GM18502 (cell line): ENCODE measurements at regions not wholly inside any gene's neighbourhood (a gene's known extent, or its start where the extent isn't known, plus 50 kb on each side); places are given as distances from the start of the nearest gene placed in this dataset.
"Not testable (repeated sequence)": the region's sequence is repeated elsewhere in the genome, so short reads cannot be mapped to it uniquely, and the experiment has no call there.

Experiments used
- ATAC-seq: cut with Tn5 transposase; IDR thresholded peaks from one replicate; pipeline ENCODE4 v1.9.1; 2021; ENCODE audit warnings: mild to moderate bottlenecking; ENCODE audit not compliant: unreplicated experiment, poor library complexity

DNA sequence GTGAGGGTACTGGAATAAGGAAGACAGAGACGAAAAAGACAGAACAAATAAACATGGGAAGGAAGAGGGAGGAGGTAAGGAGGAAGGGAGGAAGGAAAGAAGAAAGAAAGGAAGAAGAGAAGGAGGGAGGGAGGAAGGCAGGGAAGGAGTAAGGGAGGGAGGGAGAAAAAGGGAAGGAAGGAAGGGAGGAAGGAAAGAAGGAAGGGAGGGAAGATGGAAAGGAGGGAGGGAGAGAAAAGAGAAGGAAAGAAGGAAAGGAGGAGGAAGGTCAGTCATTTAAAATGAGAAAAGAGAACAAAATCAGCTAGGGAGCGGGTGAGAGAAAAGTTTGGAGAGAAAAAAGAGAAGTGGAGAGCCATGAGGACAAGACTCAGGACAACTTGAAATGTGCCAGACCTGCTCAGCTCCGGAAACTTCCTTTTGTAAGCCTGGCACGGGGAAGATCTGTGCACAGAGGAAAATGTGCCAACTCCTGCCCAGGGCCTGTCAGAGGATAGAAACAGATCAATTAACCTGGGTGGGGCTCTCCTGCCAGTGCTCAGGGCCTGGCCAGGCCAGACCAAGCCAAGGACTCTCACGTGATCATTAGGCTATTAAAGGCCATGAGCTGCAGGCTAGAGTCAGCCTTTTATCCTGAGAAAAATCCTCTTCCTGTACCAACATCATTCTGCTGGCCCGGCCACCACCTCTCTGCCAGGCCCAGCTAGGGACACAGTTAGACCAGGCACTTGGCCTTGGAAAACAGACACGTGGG lies 50.1 kb upstream of the BCL6 start:
- no peak for ATAC-seq

DNA sequence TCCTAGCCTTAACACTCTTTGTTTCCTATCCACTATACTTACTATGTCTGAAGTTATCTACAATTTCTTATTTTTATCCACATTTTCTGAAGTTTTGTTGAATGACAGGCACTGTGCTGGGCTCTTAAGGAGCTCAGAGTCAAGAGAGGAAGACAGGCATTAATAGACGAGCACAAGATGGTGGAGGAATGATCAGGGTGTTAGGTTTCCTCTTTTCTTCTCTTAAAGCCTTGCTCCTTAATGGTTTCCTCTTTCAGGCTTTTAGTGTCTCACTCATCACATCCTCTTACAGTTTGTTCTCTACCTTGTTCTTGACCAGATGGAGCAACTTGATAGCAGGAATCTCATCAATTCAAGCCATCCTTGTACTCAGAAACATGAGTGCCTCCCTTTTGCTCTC lies 52.9 kb upstream of the BCL6 start:
- no peak for ATAC-seq

DNA sequence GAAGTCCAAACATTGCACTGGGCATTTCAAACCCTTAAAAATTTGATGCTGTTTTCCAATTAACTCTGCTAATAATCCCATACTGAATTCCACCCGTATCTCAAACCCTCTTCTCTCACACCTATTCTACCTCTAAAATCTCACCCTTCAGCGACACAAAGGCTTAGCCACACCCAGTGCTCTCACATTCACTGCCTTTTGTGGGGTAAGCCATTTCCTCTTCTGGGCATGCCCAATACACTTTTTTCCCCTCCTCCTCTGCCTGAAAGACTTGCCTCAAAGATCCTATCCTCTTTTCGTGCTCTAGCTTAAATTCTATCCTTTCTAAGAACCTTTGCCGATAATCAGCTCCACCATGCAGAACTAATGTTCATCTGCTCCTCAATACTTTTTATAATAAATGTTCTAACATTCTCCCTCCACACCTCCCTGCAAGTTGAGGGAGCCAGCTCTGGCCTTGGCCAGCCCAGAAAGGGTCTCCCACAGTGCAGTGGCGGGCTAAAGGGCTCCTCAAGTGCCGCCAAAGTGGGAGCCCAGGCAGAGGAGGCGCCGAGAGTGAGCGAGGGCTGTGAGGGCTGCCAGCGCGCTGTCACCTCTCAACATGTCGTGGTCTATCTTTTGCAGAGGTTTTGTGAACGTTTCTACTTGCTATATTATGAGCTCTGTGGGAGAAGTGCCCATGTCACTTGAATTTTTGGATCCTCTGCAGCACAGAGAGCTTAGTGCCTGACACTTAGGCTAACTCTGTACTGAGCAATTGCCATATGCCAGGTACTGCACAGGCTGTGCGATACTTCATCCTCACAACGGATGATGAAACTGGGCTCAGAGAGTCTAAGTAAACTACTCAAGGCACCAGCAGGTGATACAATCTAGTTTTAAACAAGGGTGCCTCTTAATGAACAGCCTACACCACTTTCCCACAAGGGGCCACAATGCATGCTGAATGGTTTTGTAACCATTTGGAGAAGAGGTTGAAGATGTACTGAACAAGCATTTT lies 53.6 kb upstream of the BCL6 start:
- no peak for ATAC-seq

DNA sequence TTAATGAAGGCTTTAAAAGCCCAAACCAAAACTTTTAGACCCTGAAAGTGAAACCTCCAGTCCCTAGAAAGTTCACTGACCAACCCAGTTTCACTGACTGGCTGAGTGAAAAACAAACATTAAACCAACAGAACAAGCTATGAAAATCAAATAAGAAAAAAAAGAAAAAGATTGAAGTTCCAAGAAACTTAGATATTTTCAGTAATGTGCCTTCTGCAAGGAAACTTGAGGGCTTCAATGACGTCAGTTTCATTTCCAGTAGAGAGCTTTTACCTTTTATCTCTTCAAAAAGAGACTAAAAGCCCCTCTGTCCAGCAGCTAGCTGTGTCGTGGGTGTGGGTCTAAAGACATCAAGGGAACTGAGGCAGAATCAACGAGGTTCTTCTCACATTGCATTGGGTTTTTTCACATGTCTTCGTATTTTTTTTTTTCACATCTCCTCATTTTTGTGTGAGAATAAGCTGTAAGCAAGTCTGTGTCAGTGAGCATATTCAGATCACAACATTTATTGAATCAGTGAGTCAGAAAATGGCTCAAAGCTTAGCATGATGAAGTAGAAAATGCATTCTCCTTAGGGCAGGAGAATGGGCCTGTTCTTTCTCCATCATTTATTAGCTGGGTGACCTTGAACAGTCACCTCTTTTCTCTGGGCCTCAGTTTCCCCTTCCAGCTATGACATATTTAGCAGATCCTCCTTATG lies 54.8 kb upstream of the BCL6 start:
- peak; percentile 37 for ATAC-seq

DNA sequence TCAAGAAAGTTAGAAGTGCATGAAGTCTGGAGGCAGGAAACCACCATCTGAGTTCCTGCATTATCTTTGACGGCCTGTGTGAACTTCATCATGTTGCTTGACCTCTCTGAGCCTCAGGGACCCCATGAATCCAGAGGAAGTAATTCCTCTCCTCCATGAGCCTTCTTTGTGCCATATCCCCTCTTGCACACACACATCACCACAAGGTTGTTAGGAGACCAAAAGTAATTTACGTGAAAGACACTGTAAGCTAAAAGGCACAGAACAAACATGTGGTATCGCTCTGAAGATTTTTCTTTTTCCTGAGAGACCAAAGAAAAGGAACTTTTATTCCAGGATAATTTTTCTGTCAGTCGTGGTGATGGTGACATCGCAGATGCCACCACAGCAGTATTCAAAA lies 55.9 kb upstream of the BCL6 start:
- no peak for ATAC-seq

DNA sequence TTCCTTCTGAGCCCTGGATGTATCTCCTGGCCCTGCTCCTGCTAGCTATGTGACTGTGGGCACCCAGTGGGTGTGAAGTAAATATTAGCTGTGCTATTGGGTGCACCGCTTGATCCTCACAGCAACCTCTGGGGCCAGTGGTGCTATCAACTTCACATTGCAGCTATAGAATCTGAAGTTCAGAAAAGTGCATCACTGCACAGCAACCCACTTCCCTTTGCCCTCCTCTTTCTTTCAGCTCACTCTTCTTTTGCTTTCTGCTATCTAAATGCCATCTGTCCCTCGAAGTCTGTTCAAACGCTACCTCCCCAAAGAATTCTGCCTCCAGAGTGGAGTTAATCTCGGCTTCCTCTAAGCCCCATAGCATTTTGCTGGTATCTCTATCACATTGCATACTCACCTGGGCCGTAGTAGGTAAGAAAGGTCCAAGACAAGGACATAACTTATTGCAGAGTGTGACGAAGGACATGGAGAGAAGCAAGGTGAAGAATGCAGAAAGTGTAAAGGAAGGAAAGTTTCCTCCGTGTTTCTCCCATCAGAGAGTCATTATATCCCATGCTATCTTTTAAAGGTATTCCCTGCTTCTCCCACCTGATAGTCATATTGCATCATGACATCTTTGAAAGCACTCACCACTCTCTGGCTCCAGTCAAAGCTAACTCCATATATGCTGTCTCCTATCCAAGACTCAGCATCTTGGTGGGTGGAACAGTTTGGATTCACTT lies 57.1 kb upstream of the BCL6 start:
- ATAC-seq = no peak

DNA sequence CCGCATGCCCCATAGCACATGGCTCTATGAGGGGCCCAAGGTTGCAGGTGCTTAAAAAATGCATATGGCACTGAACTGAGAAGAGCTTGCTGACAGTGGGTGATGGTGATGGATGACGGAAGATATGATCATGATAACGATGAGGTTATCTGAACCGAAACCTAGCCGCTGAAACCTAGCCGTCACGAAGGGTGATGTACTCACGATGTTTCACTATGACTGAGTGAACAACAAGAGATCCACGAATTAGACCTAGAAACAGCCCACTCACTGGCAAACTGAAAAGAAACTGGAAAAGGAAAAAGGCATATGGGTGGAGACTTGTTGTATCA lies 57.6 kb upstream of the BCL6 start:
- ATAC-seq = peak; percentile 93

DNA sequence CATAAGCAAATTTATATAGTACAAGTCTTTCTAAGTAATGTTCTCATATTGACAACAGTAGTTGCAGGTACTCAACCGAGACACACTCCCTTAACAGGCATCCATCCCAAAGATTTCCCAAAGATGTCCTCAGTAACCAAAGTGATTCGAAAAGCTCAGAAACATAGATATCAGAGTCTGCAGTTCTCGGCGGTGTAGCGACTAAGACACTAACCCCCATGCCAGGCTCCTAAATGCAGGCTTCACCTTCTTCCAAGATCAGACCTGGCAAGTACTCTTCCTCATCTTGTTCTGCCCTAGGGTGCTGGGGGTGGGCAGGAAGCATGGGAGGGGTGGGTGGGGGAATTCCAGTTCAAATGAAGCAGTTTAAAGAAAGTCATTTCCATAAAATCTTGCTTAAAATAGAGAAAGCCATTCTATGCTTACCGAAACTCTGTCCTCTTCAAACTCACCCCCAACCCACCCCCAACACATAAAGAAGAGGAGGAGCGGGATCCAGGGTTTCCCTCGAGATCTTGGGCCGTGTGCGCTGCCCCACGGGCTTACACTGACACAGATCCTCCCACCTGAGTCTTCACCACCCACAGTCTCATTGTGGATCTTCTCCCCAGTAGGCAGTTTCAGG lies 59.0 kb upstream of the BCL6 start:
- ATAC-seq = no peak

DNA sequence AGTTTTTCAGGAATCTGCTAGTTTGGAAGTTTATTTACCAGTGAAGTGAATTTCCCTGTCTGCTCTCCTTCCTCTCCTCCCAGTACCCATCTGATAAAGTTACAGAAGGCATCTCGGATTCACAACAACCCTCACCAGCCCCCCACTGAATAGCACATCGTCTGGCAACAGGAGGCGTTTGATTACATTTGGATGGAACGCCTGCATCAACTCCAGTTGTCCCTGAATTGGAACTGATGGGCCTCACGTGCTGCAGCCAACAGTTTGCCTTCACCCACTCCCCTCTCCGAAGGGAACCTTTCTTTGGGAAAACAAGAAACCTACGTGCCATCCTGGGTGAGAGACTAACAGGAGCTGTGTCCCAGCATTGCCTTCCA lies 59.5 kb upstream of the BCL6 start:
- no peak for ATAC-seq

DNA sequence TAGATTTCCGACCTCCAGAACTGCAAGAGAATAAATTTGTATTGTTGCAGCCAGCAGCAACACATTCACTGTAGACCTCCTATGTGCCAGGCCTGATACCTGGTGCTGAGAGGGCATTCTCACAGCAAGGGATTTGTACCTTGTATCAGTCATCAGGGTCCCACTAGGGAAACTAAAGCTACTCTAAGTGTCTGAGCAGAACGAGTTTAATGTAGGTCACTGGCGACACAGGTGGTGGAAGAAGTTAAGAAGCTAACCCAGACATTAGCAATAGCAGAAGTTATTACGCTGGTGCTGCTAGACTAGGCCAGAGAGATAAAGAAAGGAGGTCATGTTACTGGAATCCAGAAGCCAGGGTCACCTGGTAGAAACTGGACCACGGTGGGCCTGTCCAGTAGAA lies 60.5 kb upstream of the BCL6 start:
- ATAC-seq = no peak

DNA sequence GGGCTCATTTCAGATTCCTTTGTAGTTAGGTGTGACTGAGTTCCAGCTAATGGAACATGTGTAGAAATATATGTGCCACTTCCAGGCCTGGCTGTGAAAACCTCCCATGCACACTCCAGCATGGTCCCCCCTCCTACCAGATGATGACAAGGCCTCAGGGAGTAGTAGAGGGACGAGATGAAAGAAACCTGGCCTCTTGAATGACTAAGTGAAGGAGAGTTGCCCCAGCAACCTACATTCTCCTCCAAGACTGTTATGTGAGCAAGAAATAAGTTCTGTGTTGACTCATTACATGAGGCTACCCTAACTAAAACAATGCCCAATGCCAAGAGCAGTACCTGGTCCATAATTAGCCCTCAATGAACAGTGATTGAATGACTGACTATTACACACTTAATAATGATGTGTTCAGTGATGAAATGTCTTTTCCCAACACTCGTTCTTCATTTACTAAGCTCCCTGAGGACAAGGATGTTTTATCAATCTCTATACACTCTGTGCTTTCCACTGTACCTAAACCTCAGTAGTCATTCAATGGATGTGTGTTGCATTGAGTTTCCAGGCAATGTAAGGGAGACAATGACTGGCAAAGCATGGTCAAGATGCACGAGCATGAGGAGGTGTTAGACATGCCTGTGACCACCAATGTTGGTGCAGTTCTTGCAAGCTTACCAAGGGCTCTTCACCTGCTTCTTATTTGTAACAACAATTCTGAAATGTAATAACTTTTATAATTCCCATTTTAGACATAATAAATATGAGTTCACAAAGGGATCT lies 62.0 kb upstream of the BCL6 start:
- peak; percentile 33 for ATAC-seq

DNA sequence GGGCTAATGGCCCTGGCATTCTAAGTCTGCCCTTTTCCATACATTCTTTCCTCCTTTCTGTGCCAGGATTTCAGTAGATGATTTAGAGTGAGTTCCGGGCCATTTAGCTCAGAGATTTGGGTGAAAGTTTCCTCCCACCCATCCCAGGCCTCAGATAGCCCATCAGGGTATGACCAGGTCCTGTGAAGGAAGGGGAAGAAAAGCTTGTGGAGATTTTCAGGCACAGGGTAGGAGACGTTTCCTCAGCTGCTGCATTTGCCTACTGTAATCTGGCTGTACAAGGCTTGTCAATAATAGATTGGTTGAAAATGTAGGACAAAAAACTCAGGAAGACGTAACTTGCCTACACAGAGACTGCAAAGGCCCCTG lies 63.2 kb upstream of the BCL6 start:
- no peak for ATAC-seq

DNA sequence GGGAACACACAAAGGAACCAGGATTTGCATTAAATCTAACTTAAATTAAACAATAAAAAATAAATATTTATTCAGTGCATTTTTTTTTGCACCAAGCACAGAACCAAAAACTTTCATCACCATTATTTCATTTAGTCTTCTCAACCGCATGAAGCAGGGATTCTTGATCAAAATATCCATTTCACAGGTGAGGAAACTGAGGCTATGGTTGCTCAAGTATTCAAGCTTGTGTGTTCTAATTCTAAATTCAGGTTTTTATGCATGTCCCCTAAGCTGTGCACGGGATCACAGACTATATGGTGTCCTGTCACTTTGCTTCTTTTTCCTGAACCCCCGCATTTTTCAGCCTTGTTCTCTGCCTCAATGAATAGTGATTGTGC lies 64.3 kb upstream of the BCL6 start:
- ATAC-seq = no peak

DNA sequence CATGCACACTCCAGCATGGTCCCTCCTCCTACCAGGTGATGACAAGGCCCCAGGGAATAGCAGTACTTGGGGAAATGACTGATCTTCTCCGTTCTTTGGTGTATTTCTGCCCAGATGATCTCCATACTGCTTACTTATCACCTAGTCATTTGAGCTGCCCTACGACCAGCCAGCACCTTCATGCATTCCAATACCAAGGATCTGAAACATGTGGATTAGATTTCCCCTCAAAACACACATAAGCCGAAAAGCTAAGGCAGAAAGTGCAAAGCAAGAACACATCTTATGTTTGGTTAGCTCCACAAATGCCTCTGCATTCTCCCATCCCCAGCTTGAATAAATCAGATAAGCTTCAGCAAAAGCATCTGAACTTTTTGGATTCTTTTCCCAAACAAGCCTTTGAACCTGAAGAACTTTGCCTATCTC lies 64.8 kb upstream of the BCL6 start:
- ATAC-seq = no peak

DNA sequence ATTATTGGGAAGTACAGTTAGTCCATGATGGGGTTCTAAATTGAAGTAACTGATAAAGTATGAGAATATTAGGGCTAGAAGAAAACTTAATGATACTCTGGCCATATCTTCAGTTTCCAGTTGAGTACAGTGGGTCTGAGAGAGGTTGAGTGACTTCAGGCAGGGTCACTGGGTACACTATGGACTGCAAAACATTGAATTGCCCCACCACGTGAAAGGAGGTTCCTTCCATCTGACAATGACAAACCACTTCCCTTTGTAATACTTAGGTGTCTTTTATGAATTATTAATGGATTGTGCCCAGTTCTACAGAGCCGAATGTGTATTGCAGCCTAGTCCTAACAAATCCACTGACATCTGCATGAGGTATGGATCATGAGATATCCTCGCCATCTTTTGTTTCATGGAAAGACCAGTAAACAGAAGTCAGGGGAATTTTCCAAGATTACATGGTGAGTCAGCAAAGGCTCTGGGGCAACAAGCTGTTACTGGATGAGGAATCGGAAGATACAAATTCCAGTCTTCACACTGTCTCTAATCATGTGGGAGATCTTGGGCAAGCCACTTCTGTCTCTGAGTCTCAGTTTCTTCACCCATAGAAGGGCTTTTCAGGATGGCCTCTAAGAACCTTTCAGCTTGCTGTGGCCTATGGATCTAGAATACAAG lies 66.5 kb upstream of the BCL6 start:
- ATAC-seq = no peak

DNA sequence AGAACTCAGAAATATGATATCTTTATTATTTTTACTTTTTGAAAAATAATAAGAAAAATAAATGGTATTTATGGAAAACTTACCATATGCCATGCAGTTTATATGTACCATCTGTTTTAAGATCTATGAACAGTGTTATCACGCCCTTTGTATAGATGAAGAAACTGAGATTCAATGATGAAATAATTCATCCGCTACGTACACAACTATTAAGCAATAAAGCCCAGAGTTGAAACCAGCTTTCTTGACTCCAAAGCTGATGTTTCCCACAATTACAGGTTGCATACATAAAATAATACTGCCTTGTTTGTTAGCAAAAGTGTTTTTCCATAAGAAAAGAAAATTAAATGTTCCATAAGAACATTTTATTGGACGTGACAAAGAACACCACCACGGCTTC lies 67.2 kb upstream of the BCL6 start:
- ATAC-seq = no peak

DNA sequence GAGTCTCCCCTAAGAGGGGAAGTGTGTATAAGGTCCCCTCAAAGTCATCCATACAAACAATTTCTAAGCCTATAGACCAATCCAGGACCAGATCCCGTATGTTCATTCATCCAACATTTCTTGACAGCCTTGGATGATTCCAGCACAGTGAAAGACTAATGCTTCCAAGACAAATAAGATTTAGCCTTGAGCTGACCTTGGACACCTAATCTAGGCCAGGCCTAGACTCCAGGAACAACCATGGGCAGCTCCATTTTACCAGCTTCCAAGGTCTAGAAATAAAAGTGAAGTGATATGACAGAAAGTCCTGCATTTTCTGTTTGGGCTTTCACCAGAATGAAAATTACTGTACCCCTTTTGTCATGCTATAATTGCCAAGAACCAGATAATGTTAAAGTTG lies 67.9 kb upstream of the BCL6 start:
- ATAC-seq = no peak

DNA sequence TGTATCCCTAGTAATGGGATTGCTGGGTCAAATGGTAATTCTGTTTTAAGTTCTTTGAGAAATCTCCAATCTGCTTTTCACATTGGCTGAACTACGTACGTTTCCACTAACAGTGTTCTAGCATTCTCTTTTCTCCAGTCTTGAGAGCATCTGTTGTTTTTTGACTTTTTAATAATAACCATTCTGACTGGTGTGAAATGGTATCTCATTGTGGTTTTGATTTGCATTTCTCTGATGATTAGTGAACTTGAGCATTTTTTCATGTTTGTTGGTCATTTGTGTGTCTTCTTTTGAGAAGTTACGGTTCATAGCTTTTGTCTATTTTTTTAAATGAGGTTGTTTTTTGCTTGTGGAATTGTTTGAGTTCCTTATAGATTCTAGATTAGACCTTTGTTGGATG lies 72.5 kb upstream of the BCL6 start:
- not testable (repeated sequence) for ATAC-seq
